HCT116 (cell line): ENCODE measurements at regions not wholly inside any gene's neighbourhood (a gene's known extent, or its start where the extent isn't known, plus 50 kb on each side); places are given as distances from the start of the nearest gene placed in this dataset.

Experiments
- CTCF ChIP-seq, 3 experiments: fragments of 200-600 bp in 1 of 3; sonication (generic) in 1 of 3; IDR thresholded peaks in 2 of 3; conservative IDR thresholded peaks in 1 of 3; 2 replicates each; pipeline ENCODE4 v1.5.1; 2012 to 2017; ENCODE audit warnings: low read depth in 2 of 3, low read length in 2 of 3, antibody characterized with exemption in 1 of 3, borderline replicate concordance in 1 of 3, control low read depth in 1 of 3, mild to moderate bottlenecking in 1 of 3, mixed read lengths in 1 of 3, mixed run types in 1 of 3, moderate library complexity in 1 of 3; ENCODE audit not compliant: insufficient read depth in 1 of 3
- MAX ChIP-seq: IDR thresholded peaks from 2 replicates; pipeline ENCODE4 v1.6.1; 2012
- POLR2A ChIP-seq: IDR thresholded peaks from 2 replicates; pipeline ENCODE4 v1.7.0; 2011; ENCODE audit warnings: borderline replicate concordance; ENCODE audit not compliant: insufficient read depth, insufficient read length; ENCODE audit errors: extremely low read depth

- TF ChIP-seq CTCF (IDR thresholded peaks at IDR 0.05 in 2 of 3, conservative IDR thresholded peaks at IDR 0.05 in 1 of 3; ENCODE audit: borderline replicate concordance in 1 of 3, insufficient read depth in 1 of 3, low read depth in 2 of 3, low read length in 2 of 3), result no peak
- no peak for TF ChIP-seq MAX
- no peak for TF ChIP-seq POLR2A
Measured at GRCh38 chr5:27996665-27997064, 958.3 kb upstream of the CDH9 start.
